Mesenchymal stem cell (in vitro differentiated cells and primary cell): ENCODE measurements at regions not wholly inside any gene's neighbourhood (a gene's known extent, or its start where the extent isn't known, plus 50 kb on each side); places are given as distances from the start of the nearest gene placed in this dataset.

Experiments
- DNase-seq: peaks from one replicate; pipeline ENCODE4 v3.0.0-alpha.2; 2013
- H2AFZ ChIP-seq: one replicate; pipeline ENCODE4 v1.6.1; 2013; ENCODE audit warnings: low read depth, mild to moderate bottlenecking, control low read depth, inconsistent platforms, low read length, moderate library complexity
- H2AK5ac ChIP-seq: 2 replicates; pipeline ENCODE4 v1.6.1; 2013; ENCODE audit warnings: low read length, moderate library complexity, mild to moderate bottlenecking, inconsistent platforms; ENCODE audit not compliant: severe bottlenecking
- H2BK120ac ChIP-seq: one replicate; pipeline ENCODE4 v1.6.1; 2013; ENCODE audit warnings: low read depth, mild to moderate bottlenecking, inconsistent platforms, low read length, moderate library complexity
- H2BK12ac ChIP-seq, 2 experiments: one replicate each; pipeline ENCODE4 v1.6.1; 2013; ENCODE audit warnings: inconsistent platforms in 2 of 2, low read length in 2 of 2, mild to moderate bottlenecking in 2 of 2, moderate library complexity in 2 of 2, control low read depth in 1 of 2
- H2BK15ac ChIP-seq: one replicate; pipeline ENCODE4 v1.6.1; 2013; ENCODE audit warnings: mild to moderate bottlenecking, low read depth, inconsistent platforms; ENCODE audit not compliant: poor library complexity, severe bottlenecking
- H2BK5ac ChIP-seq: 2 replicates; pipeline ENCODE4 v1.6.1; 2013; ENCODE audit warnings: low read depth, mild to moderate bottlenecking, low read length, control low read depth, inconsistent platforms; ENCODE audit not compliant: poor library complexity, severe bottlenecking
- H3K14ac ChIP-seq, 2 experiments: one replicate each; pipeline ENCODE4 v1.6.1; 2013; ENCODE audit warnings: inconsistent platforms in 2 of 2, low read length in 2 of 2, control low read depth in 1 of 2, mild to moderate bottlenecking in 1 of 2, moderate library complexity in 1 of 2
- H3K18ac ChIP-seq, 2 experiments: one replicate each; pipeline ENCODE4 v1.6.1; 2013; ENCODE audit warnings: inconsistent platforms in 2 of 2, low read length in 2 of 2, control low read depth in 1 of 2, low read depth in 1 of 2, mild to moderate bottlenecking in 1 of 2
- H3K23ac ChIP-seq, 2 experiments: one replicate each; pipeline ENCODE4 v1.6.1; 2013; ENCODE audit warnings: inconsistent platforms in 2 of 2, low read length in 2 of 2, mild to moderate bottlenecking in 2 of 2, moderate library complexity in 2 of 2, control low read depth in 1 of 2
- H3K27ac ChIP-seq: 2 replicates; pipeline ENCODE4 v1.5.1; 2013; ENCODE audit warnings: mild to moderate bottlenecking, moderate library complexity, low read length, control low read depth, inconsistent platforms; ENCODE audit not compliant: poor library complexity, severe bottlenecking
- H3K27me3 ChIP-seq, 2 experiments: 2 replicates each; pipeline versions ENCODE4 v1.6.1 to v1.7.0; 2013; ENCODE audit warnings: low read length in 2 of 2, mild to moderate bottlenecking in 2 of 2, moderate library complexity in 2 of 2, control low read depth in 1 of 2, inconsistent platforms in 1 of 2; ENCODE audit not compliant: control insufficient read depth in 1 of 2, insufficient read depth in 1 of 2
- H3K36me3 ChIP-seq, 2 experiments: 2 replicates each; pipeline versions ENCODE4 v1.6.1 to v1.7.0; 2013; ENCODE audit warnings: low read length in 2 of 2, control low read depth in 1 of 2, inconsistent platforms in 1 of 2, low read depth in 1 of 2, mild to moderate bottlenecking in 1 of 2; ENCODE audit not compliant: insufficient read depth in 2 of 2, control insufficient read depth in 1 of 2
- H3K4ac ChIP-seq, 2 experiments: one replicate each; pipeline ENCODE4 v1.6.1; 2013; ENCODE audit warnings: inconsistent platforms in 2 of 2, low read length in 2 of 2, mild to moderate bottlenecking in 2 of 2, moderate library complexity in 2 of 2, control low read depth in 1 of 2, low read depth in 1 of 2
- H3K4me1 ChIP-seq: 2 replicates; pipeline ENCODE4 v1.6.1; 2013; ENCODE audit warnings: low read depth, low read length, control low read depth; ENCODE audit not compliant: control insufficient read depth, insufficient read depth
- H3K4me2 ChIP-seq: 2 replicates; pipeline ENCODE4 v1.6.1; 2013; ENCODE audit warnings: low read length, mild to moderate bottlenecking, inconsistent platforms; ENCODE audit not compliant: poor library complexity, severe bottlenecking
- H3K4me3 ChIP-seq, 2 experiments: 2 replicates each; pipeline versions ENCODE4 v1.5.1 to v1.7.0; 2013; ENCODE audit warnings: low read length in 2 of 2, mild to moderate bottlenecking in 2 of 2, control low read depth in 1 of 2, low read depth in 1 of 2; ENCODE audit not compliant: insufficient read depth in 1 of 2
- H3K79me1 ChIP-seq: replicated peaks from 2 replicates; pipeline ENCODE4 v1.6.1; 2013; ENCODE audit warnings: mild to moderate bottlenecking, control low read depth, low read length, inconsistent platforms; ENCODE audit not compliant: poor library complexity, severe bottlenecking
- H3K9ac ChIP-seq: 2 replicates; pipeline ENCODE4 v1.7.0; 2013; ENCODE audit warnings: mild to moderate bottlenecking, low read length, moderate library complexity
- H3K9me3 ChIP-seq: 2 replicates; pipeline ENCODE4 v1.7.0; 2013; ENCODE audit warnings: mild to moderate bottlenecking, low read length; ENCODE audit not compliant: control insufficient read depth
- H4K8ac ChIP-seq: one replicate; pipeline ENCODE4 v1.6.1; 2013; ENCODE audit warnings: inconsistent platforms, mild to moderate bottlenecking, low read length, moderate library complexity
- H4K91ac ChIP-seq: one replicate; pipeline ENCODE4 v1.6.1; 2013; ENCODE audit warnings: mild to moderate bottlenecking, low read length, inconsistent platforms
- WGBS: methylation state at CpG from one replicate; pipeline ENCODE4 v1.1.7; 2013; ENCODE audit warnings: mixed read lengths; 5-methylcytosine and 5-hydroxymethylcytosine counted together

DNA sequence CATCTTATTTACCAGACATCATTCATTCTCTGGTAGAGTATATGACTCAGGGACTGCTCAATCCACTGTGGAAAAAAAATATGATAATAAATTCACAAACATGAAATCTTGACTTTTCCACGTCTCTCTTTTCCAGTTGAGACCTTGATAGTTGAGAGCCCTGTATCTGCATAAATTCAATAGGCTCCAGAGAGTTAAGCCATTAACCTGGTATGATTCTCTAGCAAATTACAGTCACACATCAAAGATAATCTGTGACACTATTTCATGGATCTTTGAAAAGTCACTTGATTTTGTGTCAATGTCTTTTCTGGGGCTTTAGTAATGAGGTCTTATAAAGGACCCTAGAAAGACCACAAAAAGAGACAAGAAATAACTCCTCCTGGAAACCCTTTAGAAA lies 154.2 kb upstream of the FOXG1 start:
- H2BK5ac ChIP-seq, result no peak overlapping the region
- H2BK120ac ChIP-seq, result no peak overlapping the region
- H3K4me3 ChIP-seq, result no peak overlapping the region
- H3K27ac ChIP-seq, result no peak overlapping the region
- no peak for DNase-seq
- H2BK15ac ChIP-seq, result no peak overlapping the region
- no peak overlapping the region for H2AK5ac ChIP-seq
- H3K36me3 ChIP-seq, result no peaks in the 10 kb centered on the region
- H3K4ac ChIP-seq, result no peak overlapping the region
- H3K14ac ChIP-seq, result no peak overlapping the region
- H3K18ac ChIP-seq, result no peak overlapping the region
- no peak overlapping the region for H2BK12ac ChIP-seq
- H3K9me3 ChIP-seq, result no peaks in the 10 kb centered on the region
- H3K79me1 ChIP-seq, result no peaks in the 10 kb centered on the region
- H3K4me2 ChIP-seq, result no peak overlapping the region
- H3K9ac ChIP-seq, result no peak overlapping the region
- H3K4me1 ChIP-seq, result no peaks in the 10 kb centered on the region
- no peak overlapping the region for H4K91ac ChIP-seq
- no peak overlapping the region for H4K8ac ChIP-seq
- no peak overlapping the region for H2AFZ ChIP-seq
- H3K23ac ChIP-seq, result no peak overlapping the region
- WGBS, result 0% methylated on average over 1 of the region's 1 CpG
- H3K27me3 ChIP-seq, result no peaks in the 10 kb centered on the region

- Histone ChIP-seq H3K79me1 (no peaks in the 10 kb centered on the region), H2BK120ac (no peak overlapping the region), H4K91ac (no peak overlapping the region), H3K27me3 (no peaks in the 10 kb centered on the region), H4K8ac (no peak overlapping the region), H3K18ac (no peak overlapping the region), H3K9me3 (no peaks in the 10 kb centered on the region), H2BK5ac (no peak overlapping the region), H3K23ac (no peak overlapping the region), H2BK15ac (no peak overlapping the region), H3K9ac (no peak overlapping the region), H2AK5ac (no peak overlapping the region), H2AFZ (no peak overlapping the region), H3K4me3 (no peak overlapping the region), H3K4ac (no peak overlapping the region), H3K4me2 (no peak overlapping the region), H3K36me3 (no peaks in the 10 kb centered on the region), H2BK12ac (no peak overlapping the region), H3K14ac (no peak overlapping the region), H3K4me1 (no peaks in the 10 kb centered on the region), H3K27ac (no peak overlapping the region)
- WGBS, result 79% methylated on average over 1 of the region's 3 CpGs
- DNase-seq, result no peak
These were observed 153.1 kb upstream of the FOXG1 start for GRCh38 chr14:28613532-28613931.

- H3K23ac ChIP-seq, result no peak overlapping the region
- no peaks in the 10 kb centered on the region for H3K36me3 ChIP-seq
- H3K4me1 ChIP-seq, result no peaks in the 10 kb centered on the region
- H3K9ac ChIP-seq, result no peak overlapping the region
- no peak overlapping the region for H3K4me2 ChIP-seq
- no peak overlapping the region for H4K91ac ChIP-seq
- H3K9me3 ChIP-seq, result no peaks in the 10 kb centered on the region
- H2AFZ ChIP-seq, result no peak overlapping the region
- no peak overlapping the region for H3K4ac ChIP-seq
- no peak overlapping the region for H4K8ac ChIP-seq
- H2BK15ac ChIP-seq, result no peak overlapping the region
- no peak overlapping the region for H3K18ac ChIP-seq
- H3K27ac ChIP-seq, result no peak overlapping the region
- H2BK120ac ChIP-seq, result no peak overlapping the region
- no peak overlapping the region for H2AK5ac ChIP-seq
- no CpG with 5 or more reads among the region's 1 CpG for WGBS
- no peaks in the 10 kb centered on the region for H3K27me3 ChIP-seq
- DNase-seq, result no peak
- no peaks in the 10 kb centered on the region for H3K79me1 ChIP-seq
- no peak overlapping the region for H3K4me3 ChIP-seq
- no peak overlapping the region for H2BK12ac ChIP-seq
- H2BK5ac ChIP-seq, result no peak overlapping the region
- no peak overlapping the region for H3K14ac ChIP-seq
These were observed 139.8 kb upstream of the FOXG1 start for GRCh38 chr14:28626780-28627179.

DNA sequence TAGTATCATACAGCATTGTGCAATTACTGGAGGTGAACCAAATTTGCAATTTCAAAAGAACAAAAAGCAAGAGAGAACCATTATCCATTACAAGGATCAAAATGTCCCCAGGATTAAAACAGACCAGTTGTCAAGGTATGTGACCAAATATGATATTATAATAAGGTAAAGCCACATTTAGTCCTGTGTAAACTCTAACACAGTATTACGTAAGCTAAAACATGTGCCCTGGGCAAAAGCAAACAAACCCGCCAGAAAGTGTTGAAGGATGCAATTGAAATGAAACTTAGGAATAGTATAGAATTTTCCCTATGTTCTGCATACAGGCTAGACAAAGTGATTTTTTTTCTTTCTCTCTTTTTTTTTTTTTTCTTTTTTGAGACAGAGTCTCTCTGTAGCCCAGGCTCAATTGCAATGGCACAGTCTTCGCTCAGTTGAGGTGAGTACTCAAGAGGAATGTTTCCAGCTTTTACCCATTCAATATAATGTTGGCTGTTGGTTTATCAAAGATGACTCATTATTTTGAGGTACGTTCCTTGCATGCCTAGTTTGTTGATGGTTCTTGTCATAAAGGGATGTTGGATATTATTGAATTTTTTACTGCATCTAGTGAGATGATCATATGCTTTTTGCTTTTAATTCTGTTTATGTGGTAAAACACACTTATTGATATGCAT lies 137.1 kb upstream of the FOXG1 start:
- no peak overlapping the region for H2BK12ac ChIP-seq
- WGBS, result 93% methylated on average over 3 of the region's 4 CpGs
- no peak overlapping the region for H2BK120ac ChIP-seq
- H3K23ac ChIP-seq, result no peak overlapping the region
- H3K4me2 ChIP-seq, result no peak overlapping the region
- no peak overlapping the region for H3K9ac ChIP-seq
- H3K18ac ChIP-seq, result no peak overlapping the region
- DNase-seq, result no peak
- no peak overlapping the region for H4K91ac ChIP-seq
- H3K4me1 ChIP-seq, result no peaks in the 10 kb centered on the region
- no peak overlapping the region for H2BK15ac ChIP-seq
- no peaks in the 10 kb centered on the region for H3K36me3 ChIP-seq
- no peak overlapping the region for H3K14ac ChIP-seq
- no peak overlapping the region for H2BK5ac ChIP-seq
- no peaks in the 10 kb centered on the region for H3K79me1 ChIP-seq
- H3K4me3 ChIP-seq, result no peak overlapping the region
- H3K27ac ChIP-seq, result no peak overlapping the region
- no peak overlapping the region for H3K4ac ChIP-seq
- H2AFZ ChIP-seq, result no peak overlapping the region
- no peaks in the 10 kb centered on the region for H3K9me3 ChIP-seq
- H2AK5ac ChIP-seq, result no peak overlapping the region
- H3K27me3 ChIP-seq, result no peaks in the 10 kb centered on the region
- H4K8ac ChIP-seq, result no peak overlapping the region
